A549 (cell line): ENCODE measurements at regions not wholly inside any gene's neighbourhood (a gene's known extent, or its start where the extent isn't known, plus 50 kb on each side); places are given as distances from the start of the nearest gene placed in this dataset.
A peak's percentile ranks its signal among the peaks of the same experiment; 100 is the strongest.
"Not testable (repeated sequence)": the region's sequence is repeated elsewhere in the genome, so short reads cannot be mapped to it uniquely, and the experiment has no call there.

ENCODE experiments used
- ATAC-seq, 2 experiments: fragments of 200-7000 bp in 1 of 2; fragments of >200 bp in 1 of 2; cut with Nextera tagmentation in 1 of 2; cut with Tn5 transposase in 1 of 2; 3 replicates each; pipeline versions ENCODE4 v1.8.0 to v1.9.1; 2018 to 2020; ENCODE audit warnings: mild to moderate bottlenecking in 1 of 2, moderate library complexity in 1 of 2
- CTCF ChIA-PET: fragments of 300-600 bp; sonication (Branson Sonifier 250); formaldehyde crosslinking; extraction: SDS; loops from one replicate; lab custom pipeline; 2021; ENCODE audit warnings: antibody characterized with exemption, inconsistent platforms; lab: Yijun Ruan, JAX
- POLR2A ChIA-PET: fragments of 350-600 bp; formaldehyde crosslinking; extraction: SDS; loops from one replicate; lab custom pipeline; 2021; ENCODE audit warnings: antibody characterized with exemption, inconsistent platforms; lab: Yijun Ruan, JAX
- DNase-seq, 2 experiments: peaks; one replicate each; pipeline versions ENCODE4 v3.0.0 to v3.0.0-alpha.2; 2011 to 2016; ENCODE audit warnings: low read depth in 1 of 2, low spot score in 1 of 2
- FAIRE-seq: peaks from 2 replicates; lab custom pipeline; 2011; peaks lifted over from hg19 to GRCh38; lab: Jason Lieb, UNC
- H3K27ac ChIP-seq, 2 experiments: fragments of >200 bp; sonication (Bioruptor Twin); formaldehyde crosslinking; 3 replicates each; pipeline ENCODE4 v1.5.1; 2016 to 2017
- H3K4me1 ChIP-seq: fragments of >200 bp; sonication (Bioruptor Twin); formaldehyde crosslinking; 3 replicates; pipeline ENCODE4 v1.6.1; 2016
- H3K4me2 ChIP-seq: fragments of >200 bp; sonication (Bioruptor Twin); formaldehyde crosslinking; 3 replicates; pipeline ENCODE4 v1.6.1; 2016
- H3K4me3 ChIP-seq: fragments of >200 bp; sonication (Bioruptor Twin); formaldehyde crosslinking; 3 replicates; pipeline ENCODE4 v1.5.1; 2016
- H3K9me3 ChIP-seq: fragments of >200 bp; sonication (Bioruptor Twin); formaldehyde crosslinking; 3 replicates; pipeline ENCODE4 v1.6.1; 2016
- ATOH8 ChIP-seq: fragments of 250-450 bp; sonication (Bioruptor Pico); IDR thresholded peaks from 2 replicates; pipeline ENCODE4 v1.5.0; 2020; ENCODE audit warnings: low read depth, mild to moderate bottlenecking, moderate library complexity
- BCL3 ChIP-seq: fragments of >200 bp; sonication (Bioruptor Twin); formaldehyde crosslinking; IDR thresholded peaks from 3 replicates; pipeline ENCODE4 v1.6.1; 2016
- BHLHE40 ChIP-seq: IDR thresholded peaks from 2 replicates; pipeline ENCODE4 v1.6.1; 2012; ENCODE audit warnings: low read depth, low read length, inconsistent platforms
- CHD4 ChIP-seq: fragments of 200-600 bp; sonication (generic); IDR thresholded peaks from 2 replicates; pipeline ENCODE4 v1.6.1; 2016; ENCODE audit warnings: antibody characterized with exemption, mild to moderate bottlenecking, borderline replicate concordance
- E2F6 ChIP-seq: IDR thresholded peaks from 2 replicates; pipeline ENCODE4 v1.6.1; 2012; ENCODE audit warnings: low read depth, borderline replicate concordance
- ELK1 ChIP-seq: fragments of 150-350 bp; IDR thresholded peaks from 2 replicates; pipeline ENCODE4 v1.6.1; 2014; ENCODE audit warnings: low read depth, mild to moderate bottlenecking, low read length
- HEYL ChIP-seq: fragments of 250-450 bp; sonication (Bioruptor Pico); IDR thresholded peaks from 2 replicates; pipeline ENCODE4 v1.8.0; 2021; ENCODE audit warnings: mild to moderate bottlenecking, moderate library complexity
- HMGXB4 ChIP-seq: fragments of 250-450 bp; sonication (Bioruptor Pico); IDR thresholded peaks from 2 replicates; pipeline ENCODE4 v1.5.0; 2021; ENCODE audit warnings: mild to moderate bottlenecking, moderate library complexity, borderline replicate concordance
- HOXA7 ChIP-seq: fragments of 250-450 bp; sonication (Bioruptor Pico); IDR thresholded peaks from 2 replicates; pipeline ENCODE4 v1.5.0; 2020; ENCODE audit warnings: mild to moderate bottlenecking, moderate library complexity
- HOXB13 ChIP-seq: fragments of 250-450 bp; sonication (Bioruptor Pico); IDR thresholded peaks from 2 replicates; pipeline ENCODE4 v1.5.0; 2020; ENCODE audit warnings: low read depth, mild to moderate bottlenecking, moderate library complexity
- HOXB5 ChIP-seq: fragments of 250-450 bp; sonication (Bioruptor Pico); IDR thresholded peaks from 2 replicates; pipeline ENCODE4 v1.5.0; 2020; ENCODE audit warnings: mild to moderate bottlenecking, moderate library complexity
- JUNB ChIP-seq: fragments of >200 bp; sonication (Bioruptor Twin); formaldehyde crosslinking; IDR thresholded peaks from 2 replicates; pipeline ENCODE4 v1.6.1; 2016
- KDM1A ChIP-seq: fragments of 200-600 bp; sonication (generic); IDR thresholded peaks from 2 replicates; pipeline ENCODE4 v1.6.1; 2016; ENCODE audit warnings: low read depth, mild to moderate bottlenecking
- MAX ChIP-seq: IDR thresholded peaks from 2 replicates; pipeline ENCODE4 v1.6.1; 2012
- MAZ ChIP-seq: fragments of 150-350 bp; IDR thresholded peaks from 2 replicates; pipeline ENCODE4 v1.6.1; 2014; ENCODE audit warnings: antibody characterized with exemption, low read depth, low read length, borderline replicate concordance
- NPAS2 ChIP-seq: fragments of 250-450 bp; sonication (Bioruptor Pico); IDR thresholded peaks from 2 replicates; pipeline ENCODE4 v1.8.0; 2022; ENCODE audit warnings: mild to moderate bottlenecking, moderate library complexity, borderline replicate concordance
- NR3C1 ChIP-seq: fragments of >200 bp; sonication (Bioruptor Twin); formaldehyde crosslinking; IDR thresholded peaks from 3 replicates; pipeline ENCODE4 v1.6.1; 2017
- RCOR1 ChIP-seq: fragments of 150-350 bp; IDR thresholded peaks from 2 replicates; pipeline ENCODE4 v1.6.1; 2014; ENCODE audit warnings: antibody characterized with exemption, low read length, low read depth
- REST ChIP-seq: fragments of 200-600 bp; sonication (generic); IDR thresholded peaks from 2 replicates; pipeline ENCODE4 v1.6.1; 2016; ENCODE audit warnings: antibody characterized with exemption, mild to moderate bottlenecking, moderate library complexity
- RFX5 ChIP-seq: fragments of 450-650 bp; IDR thresholded peaks from 2 replicates; pipeline ENCODE4 v1.7.1; 2014; ENCODE audit warnings: antibody characterized with exemption, mild to moderate bottlenecking, moderate library complexity
- SMC3 ChIP-seq: fragments of >200 bp; sonication (Bioruptor Twin); formaldehyde crosslinking; IDR thresholded peaks from 3 replicates; pipeline ENCODE4 v1.6.1; 2018; ENCODE audit warnings: inconsistent platforms
- ZNF302 ChIP-seq: fragments of 250-450 bp; sonication (Bioruptor Pico); IDR thresholded peaks from 2 replicates; pipeline ENCODE4 v1.9.0; 2021; ENCODE audit warnings: inconsistent platforms, mild to moderate bottlenecking, moderate library complexity
- WGBS: methylation state at CpG from one replicate; pipeline ENCODE4 v1.1.6; 2017; ENCODE audit errors: missing lambda C conversion rate; 5-methylcytosine and 5-hydroxymethylcytosine counted together

GRCh38 chr20:53646550-53646949 lies 52.9 kb upstream of the ZNF217 start:
- no peak overlapping the region for H3K4me2 ChIP-seq
- ATAC-seq (no peak), FAIRE-seq (no peak), DNase-seq (no peak)
- no peak overlapping the region for H3K4me3 ChIP-seq
- H3K4me1 ChIP-seq = peaks cover 26% of the 10 kb centered on the region
- H3K9me3 ChIP-seq = no peaks in the 10 kb centered on the region
- TF ChIP-seq NR3C1 (no peak), HEYL (CRISPR knock-in tag) (no peak), ATOH8 (no peak), JUNB (no peak), ZNF302 (no peak), E2F6 (no peak)
- ChIA-PET CTCF (interaction anchor here (0.6 to 1.2 kb wide), 5 partner anchors 14 to 293 kb away, joined by 3 to 5 read pairs (median 4); no protein-coding TSS in a partner anchor), POLR2A (no interaction called here)
- H3K27ac ChIP-seq = peak overlapping the region in 1 of 2 experiments; percentile 48; a peak in 2 of 6 replicates
- WGBS = 93% methylated on average over 3 of the region's 3 CpGs

GRCh38 chr20:53645582-53645897 lies 51.9 kb upstream of the ZNF217 start:
- ChIA-PET POLR2A (interaction anchor here (0.5 to 1.4 kb wide), 2 partner anchors 30 to 108 kb away, joined by 3 to 4 read pairs; no protein-coding TSS in a partner anchor), CTCF (interaction anchor here (0.8 to 1.8 kb wide), 5 partner anchors 13 to 290 kb away, joined by 3 to 5 read pairs (median 4); no protein-coding TSS in a partner anchor)
- FAIRE-seq = no peak
- Histone ChIP-seq H3K4me3 (no peak overlapping the region), H3K9me3 (no peaks in the 10 kb centered on the region), H3K4me2 (no peak overlapping the region), H3K27ac (peak overlapping the region in 1 of 2 experiments; percentile 87; a peak in 2 of 6 replicates), H3K4me1 (peaks cover 26% of the 10 kb centered on the region)
- TF ChIP-seq CHD4 = no peak
- no peak for TF ChIP-seq MAX
- TF ChIP-seq HOXB13 (CRISPR knock-in tag) = no peak
- TF ChIP-seq HMGXB4 (CRISPR knock-in tag) = no peak
- no peak for TF ChIP-seq ELK1
- TF ChIP-seq KDM1A = no peak
- TF ChIP-seq HOXB5 = no peak
- TF ChIP-seq REST = no peak
- no peak for TF ChIP-seq BCL3
- TF ChIP-seq HOXA7 (CRISPR knock-in tag) = no peak
- TF ChIP-seq SMC3 = no peak
- TF ChIP-seq RFX5 = no peak
- no peak for TF ChIP-seq RCOR1
- no peak for TF ChIP-seq MAZ
- no peak for TF ChIP-seq NPAS2 (CRISPR knock-in tag)
- no peak for TF ChIP-seq BHLHE40
- 74% methylated on average over 2 of the region's 2 CpGs for WGBS
- no peak for DNase-seq
- no peak for ATAC-seq

- DNase-seq, H3K4me2 ChIP-seq, FAIRE-seq, ATAC-seq, H3K9me3 ChIP-seq, H3K4me3 ChIP-seq: not testable (repeated sequence)
- ChIA-PET POLR2A (interaction anchor here (1.6 to 2.0 kb wide), 2 partner anchors 23 to 184 kb away, joined by 5 to 19 read pairs; no protein-coding TSS in a partner anchor), CTCF (interaction anchor here (0.6 to 1.8 kb wide), 2 partner anchors 15 to 1535 kb away, joined by 4 to 5 read pairs; no protein-coding TSS in a partner anchor)
- Histone ChIP-seq H3K4me1 (peaks cover 34% of the 10 kb centered on the region), H3K27ac (peak overlapping the region; percentile 75 to 87)
- WGBS = 94% methylated on average over 8 of the region's 8 CpGs
Measured at GRCh38 chr20:53644108-53644507, 50.5 kb upstream of the ZNF217 start.
